Gastrocnemius medialis (tissue), 4 donors: ENCODE measurements at regions not wholly inside any gene's neighbourhood (a gene's known extent, or its start where the extent isn't known, plus 50 kb on each side); places are given as distances from the start of the nearest gene placed in this dataset.

Experiments
- POLR2A ChIP-seq, 2 donors: fragments of 450-650 bp; IDR thresholded peaks; one replicate each; pipeline ENCODE4 v1.6.1; 2017; ENCODE audit warnings: antibody characterized with exemption in 2 of 2, mild to moderate bottlenecking in 2 of 2, moderate library complexity in 2 of 2
- TF ChIP-seq, protein P1 (sequence below), 5 experiments: fragments of 450-650 bp in 3 of 5; fragments of 200-600 bp in 2 of 5; sonication (generic) in 2 of 5; IDR thresholded peaks in 4 of 5; conservative IDR thresholded peaks in 1 of 5; 1 replicate in 4 of 5; 2 replicates in 1 of 5; pipeline ENCODE4 v1.5.1; 2016 to 2019; ENCODE audit warnings: antibody characterized with exemption in 5 of 5, mild to moderate bottlenecking in 3 of 5, moderate library complexity in 3 of 5

DNA sequence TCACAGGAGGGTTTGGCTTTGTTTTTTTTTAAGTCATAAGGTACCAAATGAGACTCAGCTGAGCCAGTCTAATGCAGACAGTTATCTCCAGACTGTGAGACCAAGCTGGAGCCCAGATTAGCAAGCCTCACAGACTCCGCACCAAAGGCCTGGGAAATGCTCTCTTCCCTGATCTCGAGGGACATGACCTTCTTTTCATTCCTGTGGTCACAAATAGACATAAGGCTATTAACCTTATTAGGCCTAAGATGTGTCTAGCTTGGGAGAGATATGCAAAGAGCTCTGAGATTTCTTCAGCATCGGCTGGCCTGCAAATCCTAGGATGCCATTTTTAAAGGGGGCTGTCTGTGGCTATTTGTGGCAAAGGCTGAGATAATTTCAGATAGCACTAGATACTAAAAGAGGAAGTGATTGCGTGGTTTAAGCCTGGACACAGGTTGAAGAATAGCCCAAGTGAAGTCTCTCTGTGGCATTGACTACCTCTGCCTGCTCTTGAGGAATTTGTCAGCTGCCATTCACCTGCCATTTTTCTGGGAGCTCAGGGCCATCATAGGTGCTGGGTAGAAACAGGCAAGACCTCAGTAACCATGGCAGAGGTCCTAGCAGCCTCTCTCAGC, 301.3 kb downstream of the SIPA1L2 start:
- TF ChIP-seq POLR2A (IDR thresholded peaks at IDR 0.05), result no peak
- TF ChIP-seq, protein P1, sequence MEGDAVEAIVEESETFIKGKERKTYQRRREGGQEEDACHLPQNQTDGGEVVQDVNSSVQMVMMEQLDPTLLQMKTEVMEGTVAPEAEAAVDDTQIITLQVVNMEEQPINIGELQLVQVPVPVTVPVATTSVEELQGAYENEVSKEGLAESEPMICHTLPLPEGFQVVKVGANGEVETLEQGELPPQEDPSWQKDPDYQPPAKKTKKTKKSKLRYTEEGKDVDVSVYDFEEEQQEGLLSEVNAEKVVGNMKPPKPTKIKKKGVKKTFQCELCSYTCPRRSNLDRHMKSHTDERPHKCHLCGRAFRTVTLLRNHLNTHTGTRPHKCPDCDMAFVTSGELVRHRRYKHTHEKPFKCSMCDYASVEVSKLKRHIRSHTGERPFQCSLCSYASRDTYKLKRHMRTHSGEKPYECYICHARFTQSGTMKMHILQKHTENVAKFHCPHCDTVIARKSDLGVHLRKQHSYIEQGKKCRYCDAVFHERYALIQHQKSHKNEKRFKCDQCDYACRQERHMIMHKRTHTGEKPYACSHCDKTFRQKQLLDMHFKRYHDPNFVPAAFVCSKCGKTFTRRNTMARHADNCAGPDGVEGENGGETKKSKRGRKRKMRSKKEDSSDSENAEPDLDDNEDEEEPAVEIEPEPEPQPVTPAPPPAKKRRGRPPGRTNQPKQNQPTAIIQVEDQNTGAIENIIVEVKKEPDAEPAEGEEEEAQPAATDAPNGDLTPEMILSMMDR (IDR thresholded peaks at IDR 0.05 in 4 of 5, conservative IDR thresholded peaks at IDR 0.05 in 1 of 5), result no peak
